Right lobe of liver (tissue), 6 donors: ENCODE measurements at regions not wholly inside any gene's neighbourhood (a gene's known extent, or its start where the extent isn't known, plus 50 kb on each side); places are given as distances from the start of the nearest gene placed in this dataset.

Experiments used
- ATAC-seq, 4 donors: fragments of 200-7000 bp; cut with Tn5 transposase; one replicate each; pipeline ENCODE4 v1.9.1; 2020; ENCODE audit warnings: mild to moderate bottlenecking in 4 of 4, moderate library complexity in 4 of 4
- DNase-seq, 3 donors: peaks; one replicate each; pipeline ENCODE4 v3.0.0-alpha.2; 2020
- H3K27ac ChIP-seq, 3 donors: fragments of 200-600 bp; one replicate each; pipeline ENCODE4 v1.8.0; 2022
- H3K27me3 ChIP-seq, 2 donors: fragments of 200-600 bp; one replicate each; pipeline ENCODE4 v1.8.0; 2022
- H3K36me3 ChIP-seq, 4 donors: fragments of 200-600 bp; sonication (generic) in 1 of 4; one replicate each; pipeline versions ENCODE4 v1.5.1 to v1.8.0; 2017 to 2022; ENCODE audit warnings: control low read depth in 1 of 4
- H3K4me1 ChIP-seq, 4 donors: fragments of 200-600 bp; sonication (generic) in 1 of 4; one replicate each; pipeline versions ENCODE4 v1.5.1 to v1.8.0; 2017 to 2022; ENCODE audit warnings: control low read depth in 1 of 4
- H3K4me3 ChIP-seq, 3 donors: fragments of 200-600 bp; one replicate each; pipeline ENCODE4 v1.8.0; 2022
- H3K9me3 ChIP-seq, 4 donors: fragments of 200-600 bp; sonication (generic) in 1 of 4; one replicate each; pipeline versions ENCODE4 v1.5.1 to v1.8.0; 2017 to 2022; ENCODE audit warnings: control low read depth in 1 of 4
- CTCF ChIP-seq, 4 donors: fragments of 200-600 bp in 3 of 4; fragments of 450-650 bp in 1 of 4; IDR thresholded peaks; one replicate each; pipeline versions ENCODE4 v1.5.1 to v1.8.0; 2016 to 2022; ENCODE audit warnings: antibody characterized with exemption in 4 of 4, mild to moderate bottlenecking in 2 of 4
- POLR2A ChIP-seq: fragments of 450-650 bp; IDR thresholded peaks from one replicate; pipeline ENCODE4 v1.6.1; 2017; ENCODE audit warnings: antibody characterized with exemption, mild to moderate bottlenecking
- WGBS: methylation state at CpG from one replicate; pipeline ENCODE4 v1.1.6; 2018; ENCODE audit warnings: low coverage, low lambda C conversion rate; ENCODE audit not compliant: insufficient coverage; ENCODE audit errors: missing lambda C conversion rate; 5-methylcytosine and 5-hydroxymethylcytosine counted together
- intact Hi-C, 2 donors: fragments of 100-400 bp; cut with DNase I; formaldehyde crosslinking; loops; one replicate each; pipeline versions ENCODE4 v1.11.2 to v1.14.1; 2022
- donor health status: DM: no; HTN: yes; CAD: no.
- donor health status: DM: no; HTN: no; CAD: no.
- donor health status: DM: no; HTN: no; CAD: no.
- donor health status: DM: no; HTN: yes; CAD: no.
- donor health status: DM: no; HTN: yes; CAD: no.

GRCh38 chr6:106832766-106833510, 141.6 kb downstream of the CD24 start:
- no peaks in the 10 kb centered on the region for H3K4me1 ChIP-seq
- no peaks in the 10 kb centered on the region for H3K36me3 ChIP-seq
- ATAC-seq (no peak), DNase-seq (no peak)
- no peaks in the 10 kb centered on the region for H3K9me3 ChIP-seq
- H3K27me3 ChIP-seq: no peaks in the 10 kb centered on the region
- intact Hi-C loops: no loop called here
- 62% methylated on average over 6 of the region's 6 CpGs for WGBS
- TF ChIP-seq POLR2A: no peak
- no peak for TF ChIP-seq CTCF (IDR thresholded peaks at IDR 0.05)
- no peak overlapping the region for H3K4me3 ChIP-seq
- no peak overlapping the region for H3K27ac ChIP-seq

- 72% methylated on average over 2 of the region's 2 CpGs for WGBS
- TF ChIP-seq POLR2A (no peak), CTCF (IDR thresholded peaks at IDR 0.05) (no peak)
- H3K27me3 ChIP-seq: no peaks in the 10 kb centered on the region
- no peak overlapping the region for H3K27ac ChIP-seq
- DNase-seq (no peak), ATAC-seq (no peak)
- intact Hi-C loops: no loop called here
- no peak overlapping the region for H3K4me3 ChIP-seq
- H3K36me3 ChIP-seq: no peaks in the 10 kb centered on the region
- no peaks in the 10 kb centered on the region for H3K9me3 ChIP-seq
- no peaks in the 10 kb centered on the region for H3K4me1 ChIP-seq
Observed at GRCh38 chr6:106830930-106831329, 143.6 kb downstream of the CD24 start.

- H3K27me3 ChIP-seq: no peaks in the 10 kb centered on the region
- no peak overlapping the region for H3K4me3 ChIP-seq
- intact Hi-C loops: no loop called here
- H3K36me3 ChIP-seq: no peaks in the 10 kb centered on the region
- H3K27ac ChIP-seq: no peak overlapping the region
- H3K4me1 ChIP-seq: no peaks in the 10 kb centered on the region
- no peak for ATAC-seq
- TF ChIP-seq POLR2A (no peak), CTCF (IDR thresholded peaks at IDR 0.05) (no peak)
- H3K9me3 ChIP-seq: no peaks in the 10 kb centered on the region
- WGBS: 91% methylated on average over 4 of the region's 4 CpGs
- DNase-seq: no peak
Observed at GRCh38 chr6:106829451-106829850, 145.1 kb downstream of the CD24 start.

GRCh38 chr6:106827081-106827480, 147.4 kb downstream of the CD24 start:
- no peak overlapping the region for H3K4me3 ChIP-seq
- no peaks in the 10 kb centered on the region for H3K9me3 ChIP-seq
- intact Hi-C loops: no loop called here
- DNase-seq (no peak), ATAC-seq (no peak)
- TF ChIP-seq CTCF (IDR thresholded peaks at IDR 0.05): no peak
- no peak for TF ChIP-seq POLR2A
- no peaks in the 10 kb centered on the region for H3K4me1 ChIP-seq
- WGBS: 80% methylated on average over 3 of the region's 3 CpGs
- no peak overlapping the region for H3K27ac ChIP-seq
- no peaks in the 10 kb centered on the region for H3K27me3 ChIP-seq
- no peaks in the 10 kb centered on the region for H3K36me3 ChIP-seq
